Activated T-helper 1 cell treated with anti-CD3 and anti-CD28 coated beads, Interleukin-12 subunit alpha, Interleukin-12 subunit beta, Interleukin-2, Interleukin-4 antibody, amounts not matched to agents 30 ng/mL and 10 ng/mL and 1 ng/mL, durations not matched to agents 14 hours and 24 hours and 36 hours (primary cell): ENCODE measurements at regions not wholly inside any gene's neighbourhood (a gene's known extent, or its start where the extent isn't known, plus 50 kb on each side); places are given as distances from the start of the nearest gene placed in this dataset.
"Not testable (repeated sequence)": the region's sequence is repeated elsewhere in the genome, so short reads cannot be mapped to it uniquely, and the experiment has no call there.

Experiments used
- DNase-seq: peaks from one replicate; pipeline ENCODE4 v3.0.0; 2021; ENCODE audit warnings: low spot score
- H3K27ac Mint-ChIP-seq: one replicate; pipeline ENCODE4 v1.8.0; 2021; ENCODE audit warnings: mild to moderate bottlenecking, mixed read lengths
- H3K27me3 Mint-ChIP-seq: one replicate; pipeline ENCODE4 v1.8.0; 2022; ENCODE audit warnings: mild to moderate bottlenecking, moderate library complexity, mixed read lengths; ENCODE audit not compliant: insufficient read depth
- H3K36me3 Mint-ChIP-seq: one replicate; pipeline ENCODE4 v1.8.0; 2021; ENCODE audit warnings: low read depth, mixed read lengths
- H3K4me1 Mint-ChIP-seq: one replicate; pipeline ENCODE4 v1.8.0; 2021; ENCODE audit warnings: low read depth, mixed read lengths
- H3K4me3 Mint-ChIP-seq: one replicate; pipeline ENCODE4 v1.8.0; 2021; ENCODE audit warnings: mild to moderate bottlenecking, moderate library complexity, mixed read lengths
- H3K9me3 Mint-ChIP-seq: one replicate; pipeline ENCODE4 v1.8.0; 2021; ENCODE audit warnings: mixed read lengths
- intact Hi-C: fragments of 100-400 bp; cut with micrococcal nuclease; formaldehyde crosslinking; loops from one replicate; pipeline ENCODE4 v1.15.1; 2024

- H3K4me1 Mint-ChIP-seq, result no peaks in the 10 kb centered on the region
- no peaks in the 10 kb centered on the region for H3K27me3 Mint-ChIP-seq
- intact Hi-C loops, result no loop called here
- no peak for DNase-seq
- H3K9me3 Mint-ChIP-seq, result peaks cover 19% of the 10 kb centered on the region
- no peak overlapping the region for H3K4me3 Mint-ChIP-seq
- H3K27ac Mint-ChIP-seq, result no peak overlapping the region
- H3K36me3 Mint-ChIP-seq, result no peaks in the 10 kb centered on the region
These were observed 359.1 kb downstream of the KCNA4 start for GRCh38 chr11:29657709-29658108.

- no peak overlapping the region for H3K4me3 Mint-ChIP-seq
- intact Hi-C loops, result no loop called here
- DNase-seq, result no peak
- H3K36me3 Mint-ChIP-seq, result no peaks in the 10 kb centered on the region
- no peak overlapping the region for H3K27ac Mint-ChIP-seq
- H3K27me3 Mint-ChIP-seq, result no peaks in the 10 kb centered on the region
- H3K9me3 Mint-ChIP-seq, result peaks cover 10% of the 10 kb centered on the region
- H3K4me1 Mint-ChIP-seq, result no peaks in the 10 kb centered on the region
These were observed 360.2 kb downstream of the KCNA4 start for GRCh38 chr11:29656597-29656996.

- intact Hi-C loops, result no loop called here
- H3K4me1 Mint-ChIP-seq, result no peaks in the 10 kb centered on the region
- peaks cover 18% of the 10 kb centered on the region for H3K9me3 Mint-ChIP-seq
- H3K36me3 Mint-ChIP-seq, result no peaks in the 10 kb centered on the region
- DNase-seq, result no peak
- no peak overlapping the region for H3K27ac Mint-ChIP-seq
- H3K27me3 Mint-ChIP-seq, result no peaks in the 10 kb centered on the region
- no peak overlapping the region for H3K4me3 Mint-ChIP-seq
These were observed 371.5 kb downstream of the KCNA4 start for GRCh38 chr11:29645373-29645772.

- intact Hi-C loops, result no loop called here
- Mint-ChIP-seq H3K4me3 (no peak overlapping the region), H3K9me3 (peaks cover 3% of the 10 kb centered on the region), H3K27me3 (no peaks in the 10 kb centered on the region), H3K4me1 (no peaks in the 10 kb centered on the region), H3K27ac (no peak overlapping the region), H3K36me3 (no peaks in the 10 kb centered on the region)
- DNase-seq, result no peak
These were observed 375.6 kb downstream of the KCNA4 start for GRCh38 chr11:29641201-29641600.

GRCh38 chr11:29634744-29635143, 382.1 kb downstream of the KCNA4 start:
- H3K27me3 Mint-ChIP-seq, result no peaks in the 10 kb centered on the region
- H3K4me3 Mint-ChIP-seq, result no peak overlapping the region
- intact Hi-C loops, result no loop called here
- no peak for DNase-seq
- H3K4me1 Mint-ChIP-seq, result no peaks in the 10 kb centered on the region
- no peak overlapping the region for H3K27ac Mint-ChIP-seq
- no peaks in the 10 kb centered on the region for H3K36me3 Mint-ChIP-seq
- H3K9me3 Mint-ChIP-seq, result no peaks in the 10 kb centered on the region

- Mint-ChIP-seq H3K27me3 (no peaks in the 10 kb centered on the region), H3K4me3 (no peak overlapping the region), H3K4me1 (no peaks in the 10 kb centered on the region), H3K36me3 (no peaks in the 10 kb centered on the region), H3K27ac (no peak overlapping the region), H3K9me3 (no peaks in the 10 kb centered on the region)
- intact Hi-C loops, result no loop called here
- DNase-seq, result no peak
These were observed 382.6 kb downstream of the KCNA4 start for GRCh38 chr11:29634244-29634643.

GRCh38 chr11:29629286-29629685, 387.5 kb downstream of the KCNA4 start:
- no peak overlapping the region for H3K4me3 Mint-ChIP-seq
- no peaks in the 10 kb centered on the region for H3K36me3 Mint-ChIP-seq
- DNase-seq, result no peak
- H3K4me1 Mint-ChIP-seq, result no peaks in the 10 kb centered on the region
- H3K27ac Mint-ChIP-seq, result no peak overlapping the region
- intact Hi-C loops, result no loop called here
- no peaks in the 10 kb centered on the region for H3K27me3 Mint-ChIP-seq
- no peaks in the 10 kb centered on the region for H3K9me3 Mint-ChIP-seq

- DNase-seq, result no peak
- Mint-ChIP-seq H3K4me1 (no peaks in the 10 kb centered on the region), H3K9me3 (no peaks in the 10 kb centered on the region), H3K27me3 (no peaks in the 10 kb centered on the region), H3K36me3 (no peaks in the 10 kb centered on the region), H3K27ac (no peak overlapping the region), H3K4me3 (no peak overlapping the region)
- intact Hi-C loops, result no loop called here
These were observed 388.2 kb downstream of the KCNA4 start for GRCh38 chr11:29628609-29629008.

- intact Hi-C loops, result no loop called here
- H3K4me1 Mint-ChIP-seq, result no peaks in the 10 kb centered on the region
- H3K9me3 Mint-ChIP-seq, result no peaks in the 10 kb centered on the region
- H3K36me3 Mint-ChIP-seq, result no peaks in the 10 kb centered on the region
- no peak overlapping the region for H3K4me3 Mint-ChIP-seq
- DNase-seq, result no peak
- no peaks in the 10 kb centered on the region for H3K27me3 Mint-ChIP-seq
- H3K27ac Mint-ChIP-seq, result no peak overlapping the region
These were observed 389.3 kb downstream of the KCNA4 start for GRCh38 chr11:29627541-29627940.

GRCh38 chr11:29623144-29623722, 393.6 kb downstream of the KCNA4 start:
- H3K27ac Mint-ChIP-seq, result no peak overlapping the region
- no peaks in the 10 kb centered on the region for H3K9me3 Mint-ChIP-seq
- no peaks in the 10 kb centered on the region for H3K36me3 Mint-ChIP-seq
- no peak overlapping the region for H3K4me3 Mint-ChIP-seq
- no peaks in the 10 kb centered on the region for H3K4me1 Mint-ChIP-seq
- DNase-seq, result no peak
- no peaks in the 10 kb centered on the region for H3K27me3 Mint-ChIP-seq
- intact Hi-C loops, result no loop called here

- H3K36me3 Mint-ChIP-seq, result no peaks in the 10 kb centered on the region
- intact Hi-C loops, result no loop called here
- H3K9me3 Mint-ChIP-seq, result no peaks in the 10 kb centered on the region
- no peak overlapping the region for H3K27ac Mint-ChIP-seq
- no peak for DNase-seq
- H3K27me3 Mint-ChIP-seq, result no peaks in the 10 kb centered on the region
- H3K4me1 Mint-ChIP-seq, result no peaks in the 10 kb centered on the region
- H3K4me3 Mint-ChIP-seq, result no peak overlapping the region
These were observed 400.2 kb downstream of the KCNA4 start for GRCh38 chr11:29616611-29617010.

- H3K4me1 Mint-ChIP-seq, result no peaks in the 10 kb centered on the region
- intact Hi-C loops, result no loop called here
- H3K36me3 Mint-ChIP-seq, result no peaks in the 10 kb centered on the region
- no peak for DNase-seq
- H3K27ac Mint-ChIP-seq, result no peak overlapping the region
- no peaks in the 10 kb centered on the region for H3K27me3 Mint-ChIP-seq
- peaks cover 4% of the 10 kb centered on the region for H3K9me3 Mint-ChIP-seq
- H3K4me3 Mint-ChIP-seq, result no peak overlapping the region
These were observed 404.4 kb downstream of the KCNA4 start for GRCh38 chr11:29612423-29612822.

- H3K27me3 Mint-ChIP-seq, result no peaks in the 10 kb centered on the region
- no peaks in the 10 kb centered on the region for H3K4me1 Mint-ChIP-seq
- H3K9me3 Mint-ChIP-seq, result peaks cover 7% of the 10 kb centered on the region
- H3K27ac Mint-ChIP-seq, result no peak overlapping the region
- no peak for DNase-seq
- intact Hi-C loops, result no loop called here
- H3K4me3 Mint-ChIP-seq, result no peak overlapping the region
- H3K36me3 Mint-ChIP-seq, result no peaks in the 10 kb centered on the region
These were observed 410.3 kb downstream of the KCNA4 start for GRCh38 chr11:29606330-29607031.

GRCh38 chr11:29600151-29600575, 416.7 kb downstream of the KCNA4 start:
- intact Hi-C loops, DNase-seq, H3K4me3 Mint-ChIP-seq, H3K27ac Mint-ChIP-seq, H3K27me3 Mint-ChIP-seq, H3K36me3 Mint-ChIP-seq, H3K4me1 Mint-ChIP-seq: not testable (repeated sequence)
- H3K9me3 Mint-ChIP-seq, result peaks cover 12% of the 10 kb centered on the region
